CD8-positive, alpha-beta memory T cell (primary cell): ENCODE measurements at regions not wholly inside any gene's neighbourhood (a gene's known extent, or its start where the extent isn't known, plus 50 kb on each side); places are given as distances from the start of the nearest gene placed in this dataset.

Source experiments
- CTCF ChIA-PET: fragments of 350-600 bp; sonication (Branson Sonifier 250); formaldehyde crosslinking; loops from one replicate; lab custom pipeline; 2021; ENCODE audit warnings: antibody characterized with exemption; lab: Charles Lee
- POLR2A ChIA-PET: fragments of 350-600 bp; sonication (Branson Sonifier 250); formaldehyde crosslinking; loops from one replicate; lab custom pipeline; 2021; ENCODE audit warnings: antibody characterized with exemption; lab: Charles Lee
- DNase-seq, 5 donors: peaks; one replicate each; pipeline versions ENCODE4 v3.0.0 to v3.0.0-alpha.2; 2020 to 2022; ENCODE audit warnings: mixed read lengths in 1 of 5
- H3K27ac ChIP-seq: one replicate; pipeline ENCODE4 v1.7.0; 2013; ENCODE audit warnings: low read depth, mild to moderate bottlenecking, low read length, moderate library complexity
- H3K27me3 ChIP-seq: 2 replicates; pipeline ENCODE4 v1.7.0; 2013; ENCODE audit warnings: low read length, mild to moderate bottlenecking; ENCODE audit not compliant: insufficient read depth, poor library complexity, severe bottlenecking
- H3K36me3 ChIP-seq: 2 replicates; pipeline ENCODE4 v1.7.0; 2013; ENCODE audit warnings: mild to moderate bottlenecking, low read length, moderate library complexity; ENCODE audit not compliant: insufficient read depth
- H3K4me1 ChIP-seq: 2 replicates; pipeline ENCODE4 v1.7.0; 2013; ENCODE audit warnings: mild to moderate bottlenecking, low read length, moderate library complexity; ENCODE audit not compliant: insufficient read depth
- H3K4me3 ChIP-seq: 2 replicates; pipeline ENCODE4 v1.7.0; 2013; ENCODE audit warnings: mild to moderate bottlenecking, low read length
- H3K9me3 ChIP-seq: 2 replicates; pipeline ENCODE4 v1.7.0; 2013; ENCODE audit warnings: mild to moderate bottlenecking, low read length
- H3K27ac Mint-ChIP-seq, 8 donors: one replicate each; pipeline ENCODE4 v1.8.0; 2020 to 2021; ENCODE audit warnings: mixed read lengths in 8 of 8, mild to moderate bottlenecking in 6 of 8, inconsistent platforms in 3 of 8, moderate library complexity in 3 of 8
- H3K27me3 Mint-ChIP-seq, 2 donors: one replicate each; pipeline ENCODE4 v1.8.0; 2020 to 2021; ENCODE audit warnings: mixed read lengths in 2 of 2, mild to moderate bottlenecking in 1 of 2, moderate library complexity in 1 of 2
- H3K36me3 Mint-ChIP-seq, 3 donors: one replicate each; pipeline ENCODE4 v1.8.0; 2020 to 2021; ENCODE audit warnings: mixed read lengths in 3 of 3, inconsistent platforms in 1 of 3, mild to moderate bottlenecking in 1 of 3
- H3K4me1 Mint-ChIP-seq, 3 donors: one replicate each; pipeline ENCODE4 v1.8.0; 2020 to 2021; ENCODE audit warnings: mixed read lengths in 3 of 3, inconsistent platforms in 1 of 3, mild to moderate bottlenecking in 1 of 3
- H3K4me3 Mint-ChIP-seq, 7 donors: one replicate each; pipeline ENCODE4 v1.8.0; 2020 to 2021; ENCODE audit warnings: mixed read lengths in 7 of 7, mild to moderate bottlenecking in 6 of 7, moderate library complexity in 4 of 7, inconsistent platforms in 2 of 7
- H3K9me3 Mint-ChIP-seq, 5 donors: one replicate each; pipeline ENCODE4 v1.8.0; 2020 to 2022; ENCODE audit warnings: mixed read lengths in 5 of 5, mild to moderate bottlenecking in 3 of 5, moderate library complexity in 2 of 5, inconsistent platforms in 1 of 5

DNA sequence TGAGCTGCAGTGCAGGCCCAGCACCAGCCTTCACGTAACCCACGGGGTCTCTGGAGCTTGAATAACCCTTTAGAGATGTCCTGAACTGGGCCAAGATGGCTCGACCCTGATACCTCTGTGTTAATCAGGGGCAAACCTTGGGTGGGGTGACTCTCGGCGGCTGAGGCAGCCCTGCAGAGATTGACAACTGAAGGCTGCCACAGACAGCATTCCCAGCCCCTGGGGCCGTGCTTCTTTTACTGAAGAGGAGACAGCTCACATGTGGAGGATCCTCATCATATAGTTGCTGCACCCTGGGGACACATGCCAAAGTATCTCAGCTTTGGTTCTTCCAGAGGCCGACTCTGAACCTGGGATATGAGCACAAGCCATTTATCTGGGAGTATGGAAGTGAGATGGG is 57.3 kb upstream of the PTGFRN start:
- no peaks in the 10 kb centered on the region for H3K4me1 ChIP-seq
- H3K27ac ChIP-seq: no peak overlapping the region
- H3K27me3 ChIP-seq: no peaks in the 10 kb centered on the region
- H3K9me3 ChIP-seq: no peaks in the 10 kb centered on the region
- ChIA-PET POLR2A (interaction anchor here (0.5 kb wide), 1 partner anchor 282 kb away, joined by 3 read pairs; no protein-coding TSS in a partner anchor), CTCF (no interaction called here)
- no peak overlapping the region for H3K4me3 ChIP-seq
- Mint-ChIP-seq H3K27ac (no peak overlapping the region), H3K27me3 (peaks cover 0 to 3% of the 10 kb centered on the region in 2 donors), H3K36me3 (no peaks in the 10 kb centered on the region), H3K4me3 (no peak overlapping the region), H3K4me1 (peaks cover 7 to 17% (median 7%) of the 10 kb centered on the region in 3 donors), H3K9me3 (no peaks in the 10 kb centered on the region)
- H3K36me3 ChIP-seq: no peaks in the 10 kb centered on the region
- no peak for DNase-seq

DNA sequence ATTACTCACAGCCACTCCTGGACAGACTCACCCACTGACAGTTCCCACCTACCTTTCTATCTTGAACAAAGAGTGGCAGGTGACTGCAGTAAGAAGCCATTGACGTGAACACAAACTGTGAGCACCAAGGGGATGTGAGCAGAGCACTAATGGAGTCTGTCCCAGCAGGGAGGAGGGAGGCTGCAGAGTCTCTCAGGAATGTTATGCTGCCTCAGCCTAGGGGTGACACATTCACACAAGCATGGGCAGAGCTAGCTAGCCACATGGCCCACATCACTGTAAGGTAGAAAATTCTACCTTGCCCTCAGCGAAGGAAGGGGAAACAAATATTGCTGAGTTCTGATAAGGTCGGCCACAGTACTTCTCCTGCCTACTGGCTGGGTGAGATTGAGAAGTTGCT is 56.8 kb upstream of the PTGFRN start:
- Histone ChIP-seq H3K27ac (no peak overlapping the region), H3K9me3 (no peaks in the 10 kb centered on the region), H3K36me3 (no peaks in the 10 kb centered on the region), H3K4me1 (no peaks in the 10 kb centered on the region), H3K4me3 (no peak overlapping the region), H3K27me3 (no peaks in the 10 kb centered on the region)
- peaks cover 0 to 3% of the 10 kb centered on the region in 2 donors for H3K27me3 Mint-ChIP-seq
- no peaks in the 10 kb centered on the region for H3K9me3 Mint-ChIP-seq
- DNase-seq: no peak
- POLR2A ChIA-PET: no interaction called here
- H3K4me1 Mint-ChIP-seq: peaks cover 5 to 16% (median 7%) of the 10 kb centered on the region in 3 donors
- no peaks in the 10 kb centered on the region for H3K36me3 Mint-ChIP-seq
- no peak overlapping the region for H3K27ac Mint-ChIP-seq
- no peak overlapping the region for H3K4me3 Mint-ChIP-seq
- CTCF ChIA-PET: no interaction called here

DNA sequence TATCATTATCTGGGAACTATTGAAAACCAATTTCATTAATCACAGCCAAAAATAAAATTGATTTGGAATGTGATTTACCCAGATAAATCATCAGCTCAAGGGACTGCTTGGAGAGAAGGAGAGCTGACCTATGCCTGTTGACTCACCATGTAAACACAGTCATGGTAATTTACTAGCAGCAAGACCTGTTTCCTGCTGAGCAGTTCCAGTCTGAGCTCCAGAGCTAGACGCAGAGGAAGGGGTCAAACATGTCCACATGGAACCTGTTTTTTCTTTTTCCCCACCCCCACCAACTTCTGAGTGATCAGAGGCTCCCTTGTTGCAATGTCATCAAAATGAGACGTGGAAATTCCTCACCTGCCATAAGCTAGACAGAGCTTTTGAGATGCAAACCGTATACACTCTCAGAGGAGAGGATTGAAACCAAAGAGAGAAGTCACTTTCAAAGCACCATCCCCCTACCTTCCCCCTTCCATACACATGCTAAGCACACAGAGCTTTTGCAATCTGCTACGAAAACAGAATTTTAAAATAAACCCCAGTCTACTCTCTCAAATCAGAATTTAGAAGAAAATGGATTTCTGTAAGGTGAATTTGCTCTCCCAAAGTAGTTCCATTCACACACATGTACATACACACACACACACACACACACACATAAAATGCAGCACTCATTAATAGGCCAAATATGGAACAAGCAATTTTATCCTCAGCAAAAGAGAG is 55.9 kb upstream of the PTGFRN start:
- Histone ChIP-seq H3K36me3 (no peaks in the 10 kb centered on the region), H3K4me1 (no peaks in the 10 kb centered on the region), H3K27ac (no peak overlapping the region), H3K9me3 (no peaks in the 10 kb centered on the region), H3K27me3 (no peaks in the 10 kb centered on the region), H3K4me3 (no peak overlapping the region)
- Mint-ChIP-seq H3K36me3 (no peaks in the 10 kb centered on the region), H3K4me1 (peaks cover 3 to 12% (median 7%) of the 10 kb centered on the region in 3 donors), H3K9me3 (no peaks in the 10 kb centered on the region), H3K27ac (peak overlapping the region in 2 of 8 donors; percentile 22 to 41), H3K27me3 (peaks cover 0 to 3% of the 10 kb centered on the region in 2 donors), H3K4me3 (no peak overlapping the region)
- DNase-seq: no peak
- POLR2A ChIA-PET: no interaction called here
- CTCF ChIA-PET: interaction anchor here (0.7 kb wide), 1 partner anchor 12 kb away, joined by 3 read pairs; no protein-coding TSS in a partner anchor

DNA sequence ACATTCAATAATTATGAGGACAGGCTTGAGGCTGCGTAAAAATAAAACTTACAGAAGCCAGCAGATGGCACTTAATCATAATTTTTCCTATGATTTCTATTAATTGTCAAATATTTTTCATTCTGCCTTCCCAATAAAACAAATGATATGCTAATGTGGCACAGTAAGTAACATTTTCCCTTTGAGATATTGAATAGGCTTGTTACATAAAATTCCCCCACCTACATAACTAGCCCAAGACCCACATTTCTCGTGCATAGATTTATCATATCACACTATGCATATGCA is 55.4 kb upstream of the PTGFRN start:
- H3K36me3 Mint-ChIP-seq: no peaks in the 10 kb centered on the region
- no peak overlapping the region for H3K4me3 Mint-ChIP-seq
- H3K4me1 Mint-ChIP-seq: peaks cover 3 to 12% (median 7%) of the 10 kb centered on the region in 3 donors
- no peaks in the 10 kb centered on the region for H3K4me1 ChIP-seq
- peaks cover 0 to 3% of the 10 kb centered on the region in 2 donors for H3K27me3 Mint-ChIP-seq
- H3K27ac Mint-ChIP-seq: peak overlapping the region in 1 of 8 donors; percentile 22
- no peak overlapping the region for H3K27ac ChIP-seq
- no peaks in the 10 kb centered on the region for H3K27me3 ChIP-seq
- no peaks in the 10 kb centered on the region for H3K9me3 ChIP-seq
- H3K4me3 ChIP-seq: no peak overlapping the region
- CTCF ChIA-PET: no interaction called here
- no peak for DNase-seq
- POLR2A ChIA-PET: no interaction called here
- no peaks in the 10 kb centered on the region for H3K9me3 Mint-ChIP-seq
- H3K36me3 ChIP-seq: no peaks in the 10 kb centered on the region

DNA sequence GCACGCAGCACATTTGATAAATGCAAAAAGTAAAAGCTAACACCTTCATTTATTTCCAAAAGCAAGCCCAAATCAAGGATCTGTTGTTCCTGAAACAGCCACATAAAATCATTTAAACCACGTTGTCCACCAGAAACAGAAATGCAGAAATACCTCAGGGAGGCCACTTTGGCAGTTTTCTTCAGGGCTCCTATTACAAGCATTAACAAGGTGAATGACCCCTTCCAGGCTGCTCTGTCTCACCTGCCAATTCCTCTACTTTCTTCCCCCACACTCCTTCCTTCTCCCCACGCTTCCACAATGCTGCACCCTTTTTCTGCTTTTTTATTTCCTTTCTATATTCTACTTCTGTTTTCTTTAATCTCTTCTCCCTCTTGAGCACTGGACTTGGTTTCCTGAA is 55.0 kb upstream of the PTGFRN start:
- Mint-ChIP-seq H3K27me3 (peaks cover 0 to 3% of the 10 kb centered on the region in 2 donors), H3K36me3 (no peaks in the 10 kb centered on the region), H3K9me3 (no peaks in the 10 kb centered on the region), H3K27ac (peak overlapping the region in 1 of 8 donors; percentile 33), H3K4me1 (peaks cover 3 to 12% (median 7%) of the 10 kb centered on the region in 3 donors), H3K4me3 (no peak overlapping the region)
- Histone ChIP-seq H3K9me3 (no peaks in the 10 kb centered on the region), H3K27me3 (no peaks in the 10 kb centered on the region), H3K36me3 (no peaks in the 10 kb centered on the region), H3K27ac (no peak overlapping the region), H3K4me1 (no peaks in the 10 kb centered on the region), H3K4me3 (no peak overlapping the region)
- no peak for DNase-seq
- POLR2A ChIA-PET: no interaction called here
- CTCF ChIA-PET: no interaction called here

DNA sequence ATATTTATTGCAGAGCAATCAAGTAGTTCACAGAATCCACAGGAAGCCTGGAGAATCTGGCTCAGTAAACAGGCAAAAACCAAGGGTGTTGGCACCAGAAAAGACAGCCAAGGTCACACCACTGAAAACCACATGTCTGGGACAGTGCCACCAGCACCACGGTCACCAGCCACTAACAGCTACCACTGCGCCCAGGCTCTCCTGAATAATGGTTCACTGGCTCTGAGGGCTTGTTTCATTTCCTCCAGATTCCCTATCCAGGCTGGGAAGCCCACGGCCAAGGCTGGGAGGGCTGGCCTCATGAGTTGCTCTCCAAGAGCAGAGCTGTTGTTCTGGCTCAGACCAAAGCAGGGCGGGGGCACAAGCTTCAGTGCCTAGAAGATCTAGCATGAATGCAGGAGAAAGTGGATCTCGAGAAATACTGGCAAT is 54.5 kb upstream of the PTGFRN start:
- H3K4me1 Mint-ChIP-seq: peaks cover 3 to 12% (median 7%) of the 10 kb centered on the region in 3 donors
- no peaks in the 10 kb centered on the region for H3K36me3 ChIP-seq
- H3K27ac Mint-ChIP-seq: peak overlapping the region in 1 of 8 donors; percentile 43
- CTCF ChIA-PET: no interaction called here
- no peak overlapping the region for H3K27ac ChIP-seq
- DNase-seq: no peak
- H3K4me3 Mint-ChIP-seq: no peak overlapping the region
- H3K9me3 Mint-ChIP-seq: no peaks in the 10 kb centered on the region
- no peaks in the 10 kb centered on the region for H3K4me1 ChIP-seq
- H3K36me3 Mint-ChIP-seq: no peaks in the 10 kb centered on the region
- no peaks in the 10 kb centered on the region for H3K9me3 ChIP-seq
- H3K27me3 Mint-ChIP-seq: peaks cover 0 to 3% of the 10 kb centered on the region in 2 donors
- H3K27me3 ChIP-seq: no peaks in the 10 kb centered on the region
- POLR2A ChIA-PET: no interaction called here
- no peak overlapping the region for H3K4me3 ChIP-seq

DNA sequence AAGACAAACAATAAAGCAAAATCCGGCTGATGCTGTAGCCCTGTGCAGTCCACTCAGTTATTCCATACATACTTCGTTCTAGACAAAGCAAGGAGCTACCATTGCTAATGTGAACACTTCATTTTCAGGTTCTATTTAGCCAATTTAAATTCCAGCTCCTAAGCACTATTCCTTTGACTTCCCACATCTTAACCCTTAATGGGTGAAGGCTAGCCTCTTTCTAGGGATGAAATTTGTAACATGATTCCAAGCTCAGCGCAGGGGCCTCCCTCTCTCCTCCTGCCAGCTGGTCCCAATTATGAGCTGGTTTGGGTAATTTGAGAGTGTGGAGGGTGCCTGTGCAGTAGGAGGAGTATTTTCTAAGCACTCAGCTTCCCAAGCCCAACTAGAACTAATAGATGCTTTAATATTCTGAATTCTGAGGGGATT is 53.9 kb upstream of the PTGFRN start:
- ChIA-PET POLR2A (no interaction called here), CTCF (no interaction called here)
- Mint-ChIP-seq H3K36me3 (no peaks in the 10 kb centered on the region), H3K27ac (no peak overlapping the region), H3K4me1 (peaks cover 3 to 12% (median 7%) of the 10 kb centered on the region in 3 donors), H3K4me3 (no peak overlapping the region), H3K9me3 (no peaks in the 10 kb centered on the region), H3K27me3 (peaks cover 0 to 3% of the 10 kb centered on the region in 2 donors)
- no peak for DNase-seq
- no peak overlapping the region for H3K4me3 ChIP-seq
- H3K27ac ChIP-seq: no peak overlapping the region
- no peaks in the 10 kb centered on the region for H3K36me3 ChIP-seq
- H3K27me3 ChIP-seq: no peaks in the 10 kb centered on the region
- H3K9me3 ChIP-seq: no peaks in the 10 kb centered on the region
- no peaks in the 10 kb centered on the region for H3K4me1 ChIP-seq

DNA sequence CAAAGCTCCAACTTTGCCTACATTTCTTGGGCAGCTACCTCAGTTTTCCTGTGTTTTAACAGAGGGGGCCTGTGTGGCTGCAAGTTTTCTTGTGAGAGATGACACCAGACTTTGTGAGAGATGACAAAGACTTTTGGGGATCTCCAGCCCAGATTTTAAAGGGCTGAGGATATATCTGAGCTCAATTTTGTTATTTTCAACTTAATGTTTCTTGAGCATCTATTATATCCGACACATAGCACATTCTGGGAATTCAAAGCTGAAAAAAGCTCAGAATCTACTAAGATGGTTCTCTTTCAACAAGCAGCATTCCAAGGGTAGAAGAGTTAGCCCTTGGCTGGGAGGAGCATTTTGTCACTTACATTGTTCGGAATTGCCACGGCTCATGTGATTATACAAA is 53.4 kb upstream of the PTGFRN start:
- no peak overlapping the region for H3K27ac ChIP-seq
- Mint-ChIP-seq H3K27me3 (peaks cover 0 to 3% of the 10 kb centered on the region in 2 donors), H3K36me3 (no peaks in the 10 kb centered on the region), H3K9me3 (no peaks in the 10 kb centered on the region), H3K27ac (no peak overlapping the region), H3K4me1 (peaks cover 3 to 12% (median 7%) of the 10 kb centered on the region in 3 donors), H3K4me3 (no peak overlapping the region)
- no peaks in the 10 kb centered on the region for H3K36me3 ChIP-seq
- DNase-seq: no peak
- no peaks in the 10 kb centered on the region for H3K27me3 ChIP-seq
- POLR2A ChIA-PET: no interaction called here
- no peaks in the 10 kb centered on the region for H3K9me3 ChIP-seq
- no peak overlapping the region for H3K4me3 ChIP-seq
- CTCF ChIA-PET: interaction anchor here (1.5 kb wide), 1 partner anchor 131 kb away, joined by 4 read pairs; no protein-coding TSS in a partner anchor
- no peaks in the 10 kb centered on the region for H3K4me1 ChIP-seq
